ENCODE measurements at regions not wholly inside any gene's neighbourhood (a gene's known extent, or its start where the extent isn't known, plus 50 kb on each side); places are given as distances from the start of the nearest gene placed in this dataset.
"Not testable (repeated sequence)": the region's sequence is repeated elsewhere in the genome, so short reads cannot be mapped to it uniquely, and the experiment has no call there.

DNA sequence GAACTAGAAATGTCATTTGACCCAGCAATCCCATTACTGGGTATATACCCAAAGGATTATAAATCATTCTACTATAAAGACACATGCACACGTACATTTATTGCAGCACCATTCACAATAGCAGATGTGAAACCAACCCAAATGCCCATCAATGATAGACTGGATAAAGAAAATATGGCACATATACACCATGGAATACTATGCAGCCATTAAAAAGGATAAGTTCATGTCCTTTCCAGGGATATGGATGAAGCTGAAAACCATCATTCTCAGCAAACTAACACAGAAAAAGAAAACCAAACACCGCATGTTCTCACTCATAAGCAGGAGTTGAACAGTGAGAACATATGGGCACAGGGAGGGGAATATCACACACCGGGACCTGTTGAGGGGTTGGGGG, 75.6 kb downstream of the EBNA1BP2 start:
- not testable (repeated sequence) for TF ChIP-seq EZH2 (IDR thresholded peaks at IDR 0.05; ENCODE audit: insufficient read depth, poor library complexity, severe bottlenecking); EZH2phosphoT487 (IDR thresholded peaks at IDR 0.05; ENCODE audit: insufficient read depth, low read depth)
